ENCODE measurements at regions not wholly inside any gene's neighbourhood (a gene's known extent, or its start where the extent isn't known, plus 50 kb on each side); places are given as distances from the start of the nearest gene placed in this dataset.
A peak's percentile ranks its signal among the peaks of the same experiment; 100 is the strongest.
"Not testable (repeated sequence)": the region's sequence is repeated elsewhere in the genome, so short reads cannot be mapped to it uniquely, and the experiment has no call there.

DNA sequence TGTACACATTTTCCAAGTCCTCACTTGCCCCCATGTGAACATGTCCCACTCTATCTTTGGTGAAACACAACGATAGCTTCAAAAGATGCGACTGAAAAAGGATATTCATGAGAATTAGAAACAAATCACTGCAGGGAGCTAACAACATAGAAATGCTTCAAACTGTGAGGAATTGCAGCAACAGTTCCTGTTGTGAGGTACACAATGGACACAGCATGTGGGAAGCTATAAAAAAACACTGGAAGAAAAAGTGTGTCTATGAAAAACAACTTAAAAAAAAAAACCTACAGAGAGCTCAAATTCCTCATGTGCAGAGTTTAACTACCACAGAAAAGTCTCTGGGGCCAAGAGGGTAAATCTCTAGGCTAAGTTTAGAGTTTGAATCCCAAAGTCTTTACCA, 51.6 kb upstream of the BLTP1 start:
- DNase-seq: no peak

DNA sequence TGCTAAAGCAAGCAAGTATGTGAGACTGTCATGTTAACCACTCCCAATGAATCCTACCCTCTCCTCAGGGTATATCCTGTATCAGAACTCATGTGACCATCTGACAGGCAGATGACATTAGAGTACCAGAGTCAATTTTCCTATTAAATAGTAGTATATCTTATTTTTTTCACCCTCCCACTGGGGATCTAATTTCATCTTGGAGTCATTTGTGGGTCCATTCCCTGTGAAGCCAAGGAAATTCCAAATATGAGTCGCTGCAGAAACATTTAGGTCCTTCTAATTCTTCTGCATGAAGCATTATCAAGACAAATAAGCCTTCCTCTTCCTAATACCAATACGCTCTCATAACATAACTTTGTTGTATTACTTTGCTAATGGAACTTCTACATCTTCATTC, 52.2 kb upstream of the BLTP1 start:
- DNase-seq: no peak

DNA sequence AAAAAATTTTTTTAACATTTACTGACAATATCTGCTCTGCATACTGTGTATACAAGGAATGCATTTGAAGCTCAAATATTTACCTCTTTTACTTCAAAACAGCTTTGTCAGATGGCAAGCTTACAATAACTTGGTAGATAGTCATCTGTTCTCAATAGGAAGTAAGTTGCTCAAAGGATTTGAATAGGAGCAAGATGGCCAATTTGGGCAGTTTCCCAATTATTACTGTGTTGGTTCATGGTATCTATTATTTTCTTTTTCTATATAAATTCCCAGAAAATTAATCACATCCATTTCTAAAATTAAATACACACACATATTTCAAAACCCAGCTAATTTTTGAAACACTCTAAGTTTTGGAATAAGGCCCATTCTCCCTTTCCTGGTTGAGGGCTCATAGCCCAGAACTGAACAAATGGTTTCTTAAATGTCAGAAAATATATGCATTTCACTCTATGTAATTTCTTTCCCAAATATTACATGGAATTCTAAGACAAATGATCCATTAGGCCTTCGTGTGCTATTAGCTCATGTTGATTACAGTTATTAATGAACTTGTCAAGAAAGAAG, 60.2 kb upstream of the BLTP1 start:
- DNase-seq: no peak

DNA sequence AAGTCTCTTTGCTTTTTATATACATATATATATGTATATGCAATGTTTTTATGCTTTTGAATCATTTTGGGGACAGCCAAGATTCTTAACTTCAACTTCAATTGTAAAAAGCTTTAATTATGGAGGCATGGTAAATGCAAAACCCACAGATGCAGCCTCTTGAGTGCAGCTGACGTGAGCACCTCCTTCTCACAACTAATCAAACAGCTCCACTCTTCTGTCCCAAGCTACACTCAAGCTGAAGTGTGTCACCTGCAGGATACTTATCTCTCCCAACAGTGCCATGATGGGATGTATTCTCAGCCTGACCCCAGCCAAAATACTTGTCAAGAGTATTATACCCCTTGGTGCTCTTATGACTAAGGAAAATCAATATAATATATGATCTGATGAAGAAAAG, 60.7 kb upstream of the BLTP1 start:
- DNase-seq: no peak

DNA sequence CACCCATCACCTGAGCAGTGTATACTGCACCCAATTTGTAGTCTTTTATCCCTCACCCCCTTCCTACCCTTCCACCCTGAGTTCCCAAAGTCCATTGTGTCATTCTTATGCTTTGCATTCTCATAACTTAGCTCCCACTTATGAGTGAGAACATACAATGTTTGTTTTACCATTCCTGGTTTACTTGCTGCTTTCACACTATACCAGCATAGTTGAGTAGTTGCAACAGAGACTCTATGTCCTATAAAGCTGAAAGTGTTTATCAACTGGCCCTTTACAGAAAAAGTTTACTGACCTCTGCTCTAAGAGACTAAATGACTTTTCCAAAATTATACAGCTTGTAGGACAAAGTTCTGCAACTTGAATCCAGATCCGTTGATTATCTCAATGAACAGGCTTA, 61.1 kb upstream of the BLTP1 start:
- DNase-seq: no peak

DNA sequence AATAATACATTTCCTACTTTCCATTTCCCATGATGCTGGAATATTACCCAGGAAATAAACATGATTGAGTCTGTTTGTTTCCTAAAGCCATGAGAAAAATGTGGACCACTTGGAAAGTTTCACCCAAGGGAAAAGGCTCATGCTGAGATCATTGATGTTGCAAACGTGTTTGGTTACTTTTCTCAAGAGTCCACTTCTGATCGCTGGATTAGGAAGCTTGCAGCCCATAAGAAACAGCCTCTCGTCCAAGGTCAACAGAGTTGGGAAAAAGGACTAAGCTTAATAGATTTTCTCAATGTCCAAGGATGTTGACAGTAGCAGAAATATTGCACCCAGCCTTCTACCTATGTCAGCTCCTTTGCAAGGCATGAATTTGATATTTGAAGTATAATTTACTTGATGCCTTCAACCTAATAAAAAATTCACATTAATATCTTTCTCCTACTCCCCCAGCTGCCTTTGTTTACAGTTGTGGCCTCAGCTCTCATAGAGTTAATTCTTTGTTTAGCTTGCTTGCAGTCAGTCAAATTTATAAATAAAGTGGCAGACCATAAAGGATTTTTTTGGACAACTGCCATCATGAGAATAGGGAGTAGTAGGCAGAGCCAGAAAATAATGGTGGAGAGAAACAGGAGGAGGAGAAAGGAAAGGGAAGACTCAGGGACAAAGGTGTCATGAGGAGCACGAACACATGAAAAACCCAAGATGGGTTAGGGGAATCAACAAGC, 65.6 kb upstream of the BLTP1 start:
- no peak for DNase-seq

DNA sequence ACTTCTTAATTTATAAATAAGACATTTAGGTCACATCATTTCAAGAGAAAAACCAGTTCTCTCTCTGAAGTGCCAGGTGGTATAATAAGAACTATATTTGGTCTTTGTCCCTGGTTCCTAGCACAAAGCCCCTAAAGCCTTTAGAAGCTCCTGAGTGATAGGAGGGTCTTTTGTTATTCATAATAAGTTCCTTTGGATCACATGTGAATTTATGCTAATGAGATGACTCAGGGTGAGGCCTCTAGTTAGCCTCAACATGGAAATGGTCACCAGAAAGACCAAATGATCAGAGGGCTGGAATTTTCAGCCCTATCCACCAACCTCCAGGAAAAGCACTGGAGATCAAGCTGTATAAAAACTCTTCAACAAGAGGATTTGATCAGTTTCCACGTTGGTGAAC, 68.1 kb upstream of the BLTP1 start:
- DNase-seq: no peak

DNA sequence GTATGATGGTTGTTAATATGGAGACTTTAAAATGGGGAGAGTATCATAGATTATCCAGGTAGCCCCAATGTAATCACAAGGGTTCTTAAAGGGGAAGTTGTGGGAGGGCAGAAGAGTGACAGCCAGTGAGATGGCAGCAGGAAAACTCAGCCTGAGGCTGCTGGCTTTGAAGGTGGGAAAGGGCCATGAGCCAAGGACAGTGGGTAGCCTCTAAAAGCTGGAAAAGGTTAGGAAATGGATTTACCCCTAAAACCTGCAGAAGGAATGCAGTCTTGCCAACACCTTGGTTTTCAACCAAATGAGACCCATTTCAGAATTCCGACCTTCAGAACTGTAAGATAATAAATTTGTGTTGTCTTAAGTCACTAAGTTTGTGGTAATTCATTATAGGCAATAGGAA, 68.8 kb upstream of the BLTP1 start:
- no peak for DNase-seq

DNA sequence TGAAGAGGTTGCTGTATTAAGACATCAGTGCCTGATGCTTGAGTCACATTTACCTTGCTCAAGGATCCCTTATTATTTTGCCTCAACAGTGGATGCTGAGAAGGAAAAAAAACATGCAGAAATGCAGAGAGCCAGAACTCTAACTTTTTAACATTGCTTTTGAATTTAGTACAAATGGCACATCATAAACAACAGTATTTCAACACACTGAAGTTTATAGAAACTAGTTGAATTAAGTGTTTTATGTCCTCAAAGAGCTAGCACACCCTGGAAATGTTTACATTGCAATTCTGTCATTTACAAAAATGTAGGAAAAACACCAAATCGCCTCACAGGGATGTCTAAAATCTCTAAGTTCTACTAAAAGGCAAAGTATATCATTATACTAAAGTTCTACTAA, 69.5 kb upstream of the BLTP1 start:
- no peak for DNase-seq

DNA sequence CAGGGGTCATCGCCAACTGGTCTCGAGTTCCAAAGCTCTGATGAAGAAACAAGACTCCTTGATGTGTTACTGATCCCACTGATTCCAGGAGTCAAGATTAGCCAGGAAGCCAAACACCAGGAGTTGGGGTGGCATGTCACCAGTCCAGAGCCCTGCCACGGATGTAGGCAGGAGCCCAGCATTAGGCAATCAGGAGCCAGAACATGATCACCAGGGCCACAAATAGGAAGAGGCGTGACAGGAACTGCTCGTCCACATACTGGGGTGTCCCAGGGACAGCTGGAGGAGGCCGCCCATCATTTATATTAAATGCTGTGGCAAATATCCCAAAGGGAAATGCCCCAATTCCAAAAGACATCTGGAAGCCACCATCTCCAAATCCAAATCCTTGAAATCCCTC, 74.5 kb upstream of the BLTP1 start:
- DNase-seq: not testable (repeated sequence)

DNA sequence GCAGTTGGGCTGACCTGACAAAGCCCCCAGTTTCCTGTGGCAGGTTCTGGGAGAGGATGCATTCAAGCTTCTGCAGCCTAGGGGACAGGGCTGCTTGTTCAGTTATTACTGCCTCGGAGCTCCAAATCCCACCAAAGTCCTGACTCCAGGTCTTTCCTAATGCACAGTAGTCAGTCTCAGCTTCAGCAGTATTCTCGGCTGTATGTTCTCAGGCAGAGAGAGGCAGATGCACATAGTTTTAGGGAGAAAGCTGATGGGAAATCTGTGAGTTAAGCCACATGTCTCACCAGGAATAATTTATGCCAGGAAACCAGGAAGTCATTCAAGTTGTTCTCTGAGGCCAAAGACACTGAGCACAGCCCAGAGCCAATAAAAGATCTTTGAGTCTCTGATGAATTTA, 75.3 kb upstream of the BLTP1 start:
- peak; percentile 75 for DNase-seq

DNA sequence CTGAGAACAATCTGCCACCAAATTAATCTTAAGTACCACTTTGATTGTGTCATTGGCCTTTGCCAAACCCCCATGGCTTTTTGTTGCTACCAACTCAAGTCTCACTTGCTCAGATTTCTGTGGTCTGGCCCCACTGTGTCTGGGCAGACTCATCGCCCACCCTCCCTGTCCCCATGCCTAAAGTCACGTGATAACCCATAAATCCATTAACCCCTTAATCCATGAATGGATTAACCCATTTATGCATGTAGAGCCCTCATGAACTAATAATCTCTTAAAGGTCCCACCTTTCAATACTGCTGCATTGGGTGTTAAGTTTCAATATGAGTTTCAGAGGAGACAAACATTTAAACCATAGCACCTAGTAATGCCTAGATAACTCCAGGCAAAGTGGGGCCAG, 78.5 kb upstream of the BLTP1 start:
- no peak for DNase-seq

DNA sequence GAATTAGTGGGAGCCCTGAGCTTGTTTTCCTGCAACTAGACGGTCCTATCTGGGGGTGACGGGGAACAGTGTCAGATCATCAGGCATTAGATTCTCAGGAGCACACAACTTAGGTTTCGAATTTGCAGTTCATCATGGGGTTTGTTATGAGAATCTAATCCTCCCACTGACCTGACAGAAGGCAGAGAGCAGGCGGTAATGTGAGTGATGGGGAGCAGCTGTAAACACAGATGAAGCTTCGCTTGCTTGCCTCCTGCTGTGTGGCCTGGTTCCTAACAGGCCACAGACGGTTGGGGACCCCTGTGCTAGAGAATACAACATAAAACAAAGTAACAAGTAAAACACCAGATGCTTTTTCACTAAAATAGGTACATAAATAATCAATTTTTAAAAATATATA, 86.2 kb upstream of the BLTP1 start:
- DNase-seq: no peak

DNA sequence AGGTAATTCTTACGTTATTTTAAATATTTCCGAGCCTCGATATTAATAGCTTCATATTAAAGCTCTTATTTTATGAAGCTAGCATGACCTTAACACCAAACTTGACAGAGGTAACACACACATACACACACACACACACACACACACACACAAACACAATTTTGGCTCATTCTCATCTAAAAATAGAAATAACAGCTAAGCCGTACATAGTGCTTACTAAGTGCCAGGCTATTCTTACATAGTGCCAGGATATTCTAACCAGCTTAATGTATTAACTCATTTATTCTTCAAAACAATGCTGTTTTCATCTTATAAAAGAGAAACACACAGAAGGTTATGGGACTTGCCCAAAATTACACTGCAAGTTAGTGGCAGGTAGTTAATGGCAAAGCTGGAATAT, 87.0 kb upstream of the BLTP1 start:
- DNase-seq: no peak

DNA sequence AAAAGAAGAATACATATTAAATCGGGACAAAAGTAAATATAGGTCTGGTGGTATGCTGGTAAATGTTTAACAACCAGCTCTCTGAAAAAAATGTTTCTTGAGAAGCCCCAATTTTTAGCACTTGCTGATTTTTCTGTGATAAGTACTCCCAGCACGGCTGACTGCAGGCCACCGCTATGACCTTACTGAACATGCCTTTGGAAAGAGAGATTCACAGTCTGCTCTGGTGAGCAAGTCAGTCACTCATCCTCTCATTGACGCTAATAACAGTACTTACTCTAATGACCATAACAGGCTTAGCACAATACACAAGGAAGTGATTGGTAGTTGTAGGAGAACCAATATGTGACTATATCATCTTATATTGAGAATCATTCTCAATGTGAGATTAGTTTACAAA, 98.9 kb upstream of the BLTP1 start:
- no peak for DNase-seq

DNA sequence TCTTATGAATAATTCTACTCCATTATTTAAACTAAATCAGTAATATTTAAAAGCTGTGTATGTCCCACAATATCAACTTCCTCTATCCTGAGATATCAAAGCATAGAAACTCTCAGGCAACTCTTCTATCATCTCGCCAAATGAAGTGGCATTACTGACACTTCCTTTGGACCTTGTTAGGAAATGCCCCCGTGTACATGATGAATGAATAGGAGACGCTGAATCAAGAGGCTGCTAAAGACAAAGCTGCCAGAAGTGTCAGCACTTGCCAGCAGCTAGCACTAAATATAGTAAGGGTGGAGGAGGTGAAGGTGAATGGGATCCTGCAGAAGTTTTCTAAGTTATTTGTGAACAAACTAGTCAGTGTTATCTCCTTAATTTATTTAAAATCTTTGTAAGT, 99.5 kb upstream of the BLTP1 start:
- DNase-seq: no peak

DNA sequence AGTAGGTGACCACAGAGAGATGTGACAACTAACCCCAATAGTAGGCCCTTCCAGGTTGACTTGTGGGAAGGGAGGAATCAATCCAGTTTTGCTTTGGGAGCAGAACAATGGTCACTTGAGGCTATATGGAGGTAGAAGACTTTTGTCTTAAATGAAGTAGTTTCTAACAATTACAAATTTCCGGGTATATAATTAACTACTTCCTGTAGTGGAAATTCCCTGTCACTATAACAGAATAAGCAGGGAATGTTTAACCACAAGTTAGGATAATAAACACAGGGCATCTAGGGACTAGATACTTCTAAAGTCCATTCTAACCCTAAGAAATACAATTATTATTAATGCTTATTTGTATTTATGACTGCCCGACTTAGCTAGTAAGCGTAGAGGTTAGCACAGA, 99.0 kb upstream of the TRPC3 start:
- no peak for DNase-seq

DNA sequence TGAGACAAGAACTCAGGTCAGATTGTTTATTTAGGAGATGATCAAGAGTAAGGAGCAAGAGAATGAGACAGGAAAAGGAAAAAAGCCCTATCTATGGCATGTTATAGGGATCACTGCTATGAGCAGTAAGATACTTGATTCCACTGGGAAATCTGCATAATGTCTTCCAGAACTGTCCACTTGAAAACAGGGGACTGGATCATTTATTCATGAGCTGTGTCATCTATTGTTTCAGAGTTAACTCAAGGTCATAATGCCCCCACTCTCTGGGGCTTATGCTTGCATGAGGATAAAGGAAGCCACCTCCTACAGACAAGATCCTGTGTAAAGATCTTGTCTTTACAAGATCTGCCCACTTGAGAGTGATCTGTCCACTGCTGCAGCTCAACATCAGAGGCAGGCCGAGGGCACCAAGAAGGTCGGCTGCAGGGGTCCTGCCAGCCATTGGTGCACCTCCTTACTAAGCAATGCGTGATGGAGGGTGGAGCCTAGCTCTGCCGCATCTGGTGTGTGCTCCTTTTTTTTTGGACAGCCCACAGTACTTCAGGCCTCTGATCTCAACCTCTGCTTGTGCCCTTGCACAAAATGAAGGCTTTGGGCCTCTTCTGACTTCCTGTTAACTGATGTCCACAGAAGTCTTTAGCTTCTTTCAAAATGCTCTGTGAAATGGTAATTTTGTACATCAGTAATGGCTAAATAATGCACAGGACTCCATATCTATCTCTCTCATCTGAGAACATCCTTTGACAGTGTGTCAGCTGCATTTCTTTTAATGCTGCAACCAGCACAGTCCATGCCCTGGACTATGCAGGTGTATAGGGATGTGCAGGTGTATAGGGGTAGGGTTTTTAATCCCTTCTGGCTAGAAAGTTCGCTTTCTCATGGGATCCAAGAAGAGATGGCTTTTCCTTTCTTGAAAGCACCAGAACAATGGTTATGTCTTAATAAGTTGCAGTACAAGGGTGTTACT, 95.9 kb upstream of the TRPC3 start:
- DNase-seq: no peak

DNA sequence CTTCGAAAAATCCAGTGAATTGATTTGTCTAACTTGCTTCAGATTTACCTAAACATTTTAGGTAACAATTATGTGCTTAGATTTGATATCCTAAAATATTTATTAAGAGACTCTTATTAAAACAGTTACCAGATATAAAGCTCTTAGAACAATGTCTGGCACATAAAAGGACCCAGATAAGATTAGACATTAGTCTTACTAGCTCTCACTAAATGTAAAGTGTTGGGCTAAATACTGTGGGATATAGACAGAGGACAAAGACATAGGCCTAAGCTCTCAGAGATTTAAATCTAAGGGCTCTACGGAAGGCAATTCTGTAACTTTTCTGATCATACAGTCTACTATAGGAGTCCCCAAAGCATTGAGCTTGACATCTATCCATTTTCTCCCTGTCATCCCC, 94.4 kb upstream of the TRPC3 start:
- no peak for DNase-seq

DNA sequence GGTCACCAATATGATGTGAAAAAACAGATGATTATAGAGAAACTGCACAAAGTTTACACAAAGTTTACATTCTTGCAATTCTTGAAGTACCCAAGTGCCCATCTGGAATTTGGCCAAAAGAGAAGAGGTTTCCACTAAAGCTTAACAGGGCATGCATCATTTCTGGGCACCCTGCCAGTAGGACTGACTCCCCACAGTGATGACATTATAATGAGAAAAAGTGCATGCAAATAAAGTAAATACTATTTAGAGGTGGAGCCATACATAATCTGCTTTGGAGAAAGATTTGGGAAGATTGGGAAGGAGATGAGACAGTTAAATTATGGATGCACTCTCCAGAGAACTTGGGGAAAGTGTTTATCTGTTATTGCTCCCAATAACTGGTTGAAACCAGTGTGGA, 93.7 kb upstream of the TRPC3 start:
- DNase-seq: peak; percentile 35

DNA sequence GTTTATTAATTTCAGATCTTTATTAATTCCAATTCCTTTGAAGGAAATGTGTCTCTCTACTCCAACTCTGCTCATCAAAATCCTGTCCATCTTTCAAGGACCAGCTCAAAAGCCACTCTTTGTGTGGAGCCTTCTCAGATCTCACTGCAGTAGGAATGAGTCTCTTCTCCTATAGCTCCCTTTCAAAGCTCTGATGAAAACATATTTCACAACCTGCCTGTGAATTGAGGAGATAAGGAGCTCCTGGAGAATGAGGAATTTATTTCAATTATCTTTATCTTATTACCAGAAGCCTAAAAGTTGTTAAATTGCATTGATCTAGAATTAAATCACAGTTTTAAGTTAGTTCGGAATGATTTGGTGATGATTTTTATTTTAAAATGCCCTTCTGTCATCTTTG, 92.6 kb upstream of the TRPC3 start:
- DNase-seq: no peak

DNA sequence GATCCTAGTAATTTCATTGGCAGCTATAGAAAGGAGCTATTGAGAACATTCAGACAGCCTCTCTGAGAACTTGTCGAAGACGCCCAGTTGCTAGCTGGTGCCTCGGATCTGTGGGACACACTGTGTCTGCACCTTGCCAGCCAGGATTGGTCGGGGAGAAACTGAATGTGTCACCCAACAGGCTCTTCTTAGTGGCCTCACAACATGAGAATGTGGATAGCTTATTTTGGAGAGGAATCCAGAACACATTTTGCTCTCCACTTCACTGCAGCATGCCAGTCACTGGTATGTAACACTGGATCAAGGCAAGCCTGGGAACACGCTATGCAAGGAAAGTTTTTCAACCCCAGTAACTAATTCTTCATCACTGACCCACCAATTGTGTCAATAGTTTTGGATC, 89.5 kb upstream of the TRPC3 start:
- DNase-seq: no peak

DNA sequence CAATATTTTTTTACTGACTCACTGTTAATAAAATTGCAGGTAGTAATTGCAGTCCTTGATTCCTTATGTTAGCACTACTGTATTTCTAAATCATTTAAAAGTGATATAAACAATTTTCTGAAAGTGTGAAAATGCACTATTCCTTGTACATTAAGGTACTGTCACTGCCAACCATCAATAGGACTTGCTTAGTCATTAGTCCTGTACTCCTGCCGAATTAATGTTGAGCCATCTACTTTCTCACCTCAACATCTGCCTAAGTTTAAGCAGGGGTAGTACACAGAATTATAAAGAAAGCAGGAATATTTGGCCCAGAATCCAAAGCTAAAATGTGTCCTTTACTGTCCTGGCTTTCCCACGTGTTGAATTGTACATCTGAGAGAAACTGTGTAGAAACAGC, 87.0 kb upstream of the TRPC3 start:
- DNase-seq: no peak

Data from renal pelvis (tissue), 1 donor.